ENCODE measurements at regions not wholly inside any gene's neighbourhood (a gene's known extent, or its start where the extent isn't known, plus 50 kb on each side); places are given as distances from the start of the nearest gene placed in this dataset.

DNA sequence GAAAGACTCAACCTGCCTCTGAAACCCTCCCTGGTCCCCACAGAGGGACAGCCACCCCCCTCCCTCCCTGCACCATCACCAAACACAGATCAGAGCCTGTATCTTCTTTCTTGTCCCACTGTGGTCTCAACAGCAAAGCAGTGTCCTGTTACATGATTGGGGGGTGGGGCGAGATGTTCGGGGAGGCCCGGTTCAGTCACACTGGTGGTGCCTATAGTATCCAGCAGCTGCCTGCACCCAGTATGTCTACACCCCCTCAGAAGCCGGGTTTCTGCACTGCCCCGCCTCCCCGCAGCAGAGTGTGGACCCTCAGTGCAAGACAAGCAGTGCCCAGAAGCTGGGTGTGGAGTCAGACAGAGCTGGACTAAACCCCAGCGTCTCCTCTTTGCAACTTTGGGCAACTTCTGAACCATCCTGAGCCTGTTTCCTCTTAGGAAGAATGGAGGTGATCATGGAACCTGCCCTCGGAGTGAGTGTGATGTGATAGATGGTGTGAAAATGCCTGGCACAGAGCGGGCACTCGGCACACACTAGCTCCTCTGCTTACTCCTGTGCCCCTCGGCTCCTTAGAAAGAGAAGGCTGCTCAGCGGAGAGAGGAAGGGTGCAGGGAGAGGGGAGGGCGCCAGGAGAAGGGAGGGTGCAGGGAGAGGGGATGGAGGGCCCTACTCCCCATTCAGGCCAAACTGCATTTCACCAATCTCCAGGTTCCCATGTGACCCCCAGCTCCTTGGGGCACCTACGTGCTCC, 84.0 kb upstream of the TNRC6C start:
- no peak for DNase-seq

DNA sequence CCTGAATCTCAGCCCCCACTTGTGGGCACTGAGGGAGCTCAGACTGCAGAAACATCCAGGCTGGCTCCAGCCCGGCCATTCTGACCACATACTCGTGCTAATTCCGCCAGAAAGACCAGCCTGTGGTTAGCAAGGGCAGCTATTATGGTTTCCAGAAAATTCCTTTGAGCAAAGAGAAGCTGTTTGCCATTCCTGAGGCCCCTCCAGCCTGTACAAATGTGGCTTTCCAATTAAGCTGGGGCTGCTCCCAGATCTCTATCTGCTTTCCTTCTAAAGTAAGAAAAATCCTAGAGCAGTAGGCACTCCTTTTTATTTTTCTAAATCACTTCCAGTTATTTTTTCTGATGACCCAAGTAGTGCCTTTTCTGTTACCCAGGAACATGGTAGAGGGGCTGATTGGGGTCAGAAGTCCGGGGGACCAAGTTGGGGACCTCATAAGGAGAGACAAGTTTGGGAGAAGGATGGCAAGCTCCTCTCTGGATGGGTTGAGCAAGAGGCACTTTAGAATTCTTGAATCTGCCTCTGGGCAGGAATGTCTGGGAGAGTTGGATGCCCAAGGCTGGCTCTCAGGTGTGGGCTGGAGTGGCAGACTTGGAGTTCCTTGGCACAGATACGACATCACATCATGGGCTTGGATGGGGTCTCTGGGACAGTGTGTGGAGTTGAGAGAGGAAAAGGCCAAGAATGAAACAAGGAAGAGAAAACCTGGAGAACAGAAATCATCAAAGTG, 83.3 kb upstream of the TNRC6C start:
- no peak for DNase-seq

DNA sequence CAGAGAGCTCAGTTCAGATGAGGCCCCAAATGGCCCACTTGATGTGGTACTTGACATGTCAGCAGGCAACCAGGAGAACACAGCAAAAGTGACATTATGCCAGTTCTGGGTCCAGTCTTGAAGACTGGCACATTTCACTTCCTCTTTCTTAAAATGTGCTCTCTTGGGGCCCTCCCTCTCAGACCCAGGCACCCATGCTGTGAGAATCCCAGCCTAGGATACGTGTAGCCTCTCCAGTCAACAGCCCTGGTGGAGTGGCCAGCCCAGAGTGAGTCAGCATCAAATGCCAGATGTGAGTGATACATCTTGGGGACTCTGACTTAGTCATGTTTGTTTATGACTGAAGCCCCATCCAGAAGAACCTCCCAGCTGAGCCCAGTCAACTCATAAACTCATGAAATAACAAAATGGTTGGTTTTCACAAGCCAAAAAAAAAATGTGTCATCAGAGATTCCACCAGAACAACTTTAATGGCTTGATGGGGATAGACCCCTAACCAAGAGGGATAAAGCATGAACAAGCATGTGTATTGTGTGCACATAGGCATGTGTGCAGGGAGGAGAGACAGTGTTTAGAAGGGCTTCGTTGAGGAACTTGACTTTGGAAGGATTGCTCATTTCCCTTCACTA, 82.5 kb upstream of the TNRC6C start:
- DNase-seq, result no peak

DNA sequence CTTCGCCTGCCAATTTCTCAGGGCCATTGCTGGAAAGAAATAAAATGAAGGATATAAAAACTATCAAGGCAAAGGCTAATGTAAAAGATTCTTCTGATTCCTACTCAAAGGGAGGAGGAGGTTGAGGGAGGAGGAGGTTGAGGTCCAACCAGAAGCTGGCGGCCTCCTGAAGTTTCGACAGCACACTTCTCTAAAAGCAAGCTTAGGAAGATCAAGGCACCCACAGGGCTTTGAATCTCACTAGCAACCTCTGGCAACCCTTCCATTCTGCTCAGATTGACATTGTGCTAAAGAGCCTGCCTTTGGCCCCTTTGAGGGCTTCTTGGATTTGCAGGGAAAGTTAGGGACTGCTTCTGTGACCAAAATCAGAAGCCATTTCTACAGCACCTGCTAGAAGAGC, 81.5 kb upstream of the TNRC6C start:
- no peak for DNase-seq

- peak in 1 of 14 donors; percentile 64 for DNase-seq
Measured at GRCh38 chr17:77877646-77878355, 80.7 kb upstream of the TNRC6C start.

DNA sequence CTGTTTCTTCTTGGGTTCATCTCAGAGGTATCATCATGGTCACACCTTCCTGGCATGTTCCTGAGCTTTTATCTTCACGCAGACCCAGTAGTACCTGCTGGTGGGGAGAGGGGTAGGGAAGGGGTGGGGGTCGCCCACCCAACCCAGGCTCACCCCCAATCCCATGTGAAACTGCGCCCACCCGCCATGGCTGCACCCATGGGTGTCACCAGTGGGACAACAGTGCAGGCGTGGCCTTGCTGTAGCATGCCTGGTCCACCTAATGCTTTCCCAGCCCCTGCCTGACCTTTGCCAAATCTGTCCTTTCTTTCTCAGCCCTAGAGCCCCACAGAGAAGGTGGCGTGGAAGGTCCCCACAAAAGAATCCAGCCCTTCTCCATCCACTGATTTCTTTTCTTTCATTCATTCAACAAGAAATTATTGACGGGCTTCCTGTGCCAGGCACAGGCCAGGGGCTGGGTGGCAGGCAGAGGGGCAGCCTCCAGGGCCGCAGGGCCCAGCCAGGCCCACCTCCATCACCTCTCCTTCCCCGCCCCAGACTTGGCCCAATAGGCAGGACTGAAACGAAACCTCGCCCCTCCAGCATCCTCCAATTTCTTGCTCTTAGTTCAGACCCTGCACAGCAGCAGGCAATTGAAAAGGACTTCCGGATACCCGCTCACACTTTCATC, 79.1 kb upstream of the TNRC6C start:
- DNase-seq, result no peak

DNA sequence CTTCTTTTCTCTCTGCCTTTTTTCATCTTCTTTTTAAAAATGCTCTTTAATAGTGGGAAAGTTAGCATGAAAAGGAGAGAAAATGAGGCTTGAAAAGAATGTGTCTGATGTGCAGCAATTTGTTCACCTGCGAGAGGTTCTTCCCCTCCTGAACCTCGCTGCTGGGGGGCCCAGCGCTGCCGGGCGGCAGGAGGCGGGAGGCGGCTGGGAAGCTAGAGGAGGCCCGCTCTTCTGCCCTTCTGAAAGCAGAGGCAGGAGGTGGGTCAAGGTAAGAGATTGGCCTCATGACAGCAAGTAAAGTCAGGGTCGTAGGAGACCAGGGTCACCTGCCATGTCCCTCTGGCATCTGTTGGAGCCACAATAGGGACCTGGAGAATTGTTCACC, 78.6 kb upstream of the TNRC6C start:
- DNase-seq, result no peak

DNA sequence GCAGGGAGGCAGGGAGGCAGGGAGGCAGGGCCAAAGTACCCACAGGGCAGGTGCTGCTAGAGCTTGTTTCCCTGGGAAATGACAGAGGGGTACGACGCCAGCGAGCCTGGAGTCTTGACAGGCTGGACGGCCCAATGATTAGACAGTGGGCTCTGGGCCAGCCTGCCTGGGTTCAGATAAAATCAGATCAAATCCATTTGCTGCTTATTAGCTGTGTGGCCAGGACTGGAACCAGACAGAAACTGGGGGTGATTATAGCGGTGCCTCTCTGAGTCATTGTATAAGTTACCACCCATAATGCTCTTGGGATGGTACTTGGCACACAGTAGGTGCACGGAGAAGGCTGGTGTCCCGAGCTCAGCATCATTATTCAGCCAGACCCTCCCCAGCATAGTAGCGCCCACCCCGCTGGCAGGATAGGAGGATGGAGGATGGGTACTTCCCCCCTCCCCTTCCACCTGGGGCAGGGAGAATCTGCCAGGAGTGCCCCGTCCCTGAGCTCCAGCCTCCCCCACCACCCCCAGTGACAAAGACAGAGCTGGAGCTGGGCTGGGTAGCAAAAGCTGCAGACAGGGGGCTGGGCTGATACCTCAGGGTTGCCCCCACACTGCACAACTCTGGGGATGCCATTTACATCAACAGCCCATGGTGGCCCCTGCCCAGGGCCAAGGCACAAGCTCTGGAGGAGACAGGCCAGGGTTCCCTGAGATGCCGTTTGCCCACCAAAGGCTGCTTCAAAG, 77.6 kb upstream of the TNRC6C start:
- no peak for DNase-seq

DNA sequence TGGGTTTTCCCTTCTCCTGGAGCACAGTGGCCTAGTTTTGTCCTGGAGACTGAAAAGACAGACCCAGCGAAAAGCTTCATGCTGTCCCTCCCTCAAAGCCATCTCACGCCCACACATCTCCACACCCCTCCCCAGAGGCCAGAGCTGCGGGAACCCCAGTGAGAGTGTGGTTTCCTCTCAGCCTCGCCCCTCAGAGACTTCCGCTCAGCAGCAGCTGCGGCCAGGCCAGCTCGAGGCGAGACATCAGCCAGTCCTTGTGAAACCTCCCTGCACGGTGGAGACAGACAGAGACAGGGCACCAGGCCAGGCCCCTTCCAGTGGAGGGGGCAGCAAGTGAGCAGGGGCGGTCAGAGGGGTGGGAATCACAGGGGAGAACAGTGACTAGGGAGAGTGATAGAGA, 77.0 kb upstream of the TNRC6C start:
- peak in 11 of 14 donors; percentile 16 to 64 (median 31) for DNase-seq

DNA sequence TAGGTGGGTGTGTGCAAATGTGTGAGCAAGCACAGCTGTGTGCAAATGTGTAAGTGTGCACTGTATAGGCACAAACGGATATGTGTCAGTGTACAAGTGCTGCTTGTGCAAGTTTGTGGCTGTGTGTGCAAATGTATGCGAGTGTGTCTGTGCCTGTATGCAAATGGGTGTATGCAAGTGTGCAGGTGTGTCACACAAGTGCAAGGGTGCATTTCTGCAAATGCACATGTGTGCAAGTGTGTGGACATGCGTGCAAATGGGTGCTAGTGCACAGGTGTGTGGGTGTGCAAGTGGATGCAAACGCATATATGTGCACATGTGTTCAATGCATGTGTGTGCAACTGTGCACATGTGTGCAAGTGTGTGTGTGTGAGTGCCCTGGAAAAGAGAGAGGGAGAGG, 76.5 kb upstream of the TNRC6C start:
- no peak for DNase-seq

GRCh38 chr17:77882481-77883212, 75.9 kb upstream of the TNRC6C start:
- peak in 9 of 14 donors; percentile 19 to 77 (median 39) for DNase-seq

- no peak for DNase-seq
Measured at GRCh38 chr17:77883213-77883650, 75.3 kb upstream of the TNRC6C start.

- DNase-seq, result peak in 12 of 14 donors; percentile 50 to 93 (median 72)
Measured at GRCh38 chr17:77884019-77884418, 74.5 kb upstream of the TNRC6C start.

- DNase-seq, result no peak
Measured at GRCh38 chr17:77884967-77885641, 73.4 kb upstream of the TNRC6C start.

GRCh38 chr17:77885678-77886386, 72.7 kb upstream of the TNRC6C start:
- no peak for DNase-seq

- DNase-seq, result no peak
Measured at GRCh38 chr17:77886387-77886728, 72.1 kb upstream of the TNRC6C start.

DNA sequence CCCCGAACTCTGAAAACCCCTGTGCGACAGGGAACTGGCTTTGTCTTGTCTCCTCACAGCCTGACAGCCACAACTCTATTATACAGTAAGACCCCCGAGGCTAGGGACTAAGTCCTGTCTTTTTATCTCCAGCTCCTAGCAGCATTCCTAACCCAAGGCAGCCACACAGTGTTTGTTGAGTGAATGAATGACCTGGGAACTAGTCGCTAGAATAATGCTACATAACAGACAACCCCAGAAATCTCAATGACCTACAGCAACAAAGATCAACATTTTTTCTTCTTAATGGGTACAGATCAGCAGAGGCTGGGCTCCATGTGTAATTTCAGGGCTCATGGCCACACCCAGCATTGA, 71.4 kb upstream of the TNRC6C start:
- no peak for DNase-seq

- peak in 11 of 14 donors; percentile 24 to 74 (median 51) for DNase-seq
Measured at GRCh38 chr17:77887464-77888241, 70.8 kb upstream of the TNRC6C start.

Data from C1 segment of cervical spinal cord (tissue), 14 donors.